Mucosa of descending colon (tissue), 3 donors: ENCODE measurements at regions not wholly inside any gene's neighbourhood (a gene's known extent, or its start where the extent isn't known, plus 50 kb on each side); places are given as distances from the start of the nearest gene placed in this dataset.

Source experiments
- ATAC-seq: fragments of 200-7000 bp; cut with Tn5 transposase; one replicate; pipeline ENCODE4 v1.9.1; 2020; ENCODE audit warnings: mild to moderate bottlenecking, moderate library complexity
- DNase-seq, 3 donors: peaks; one replicate each; pipeline ENCODE4 v3.0.0-alpha.2; 2020
- H3K36me3 ChIP-seq: fragments of 200-600 bp; one replicate; pipeline ENCODE4 v1.8.0; 2021; ENCODE audit warnings: low read depth, mild to moderate bottlenecking
- H3K4me1 ChIP-seq: fragments of 200-600 bp; one replicate; pipeline ENCODE4 v1.8.0; 2021; ENCODE audit warnings: low read depth, mild to moderate bottlenecking
- H3K4me3 ChIP-seq: fragments of 200-600 bp; one replicate; pipeline ENCODE4 v1.8.0; 2021; ENCODE audit warnings: mild to moderate bottlenecking
- H3K9me3 ChIP-seq: fragments of 200-600 bp; one replicate; pipeline ENCODE4 v1.8.0; 2021; ENCODE audit warnings: mild to moderate bottlenecking
- CTCF ChIP-seq: fragments of 200-600 bp; IDR thresholded peaks from one replicate; pipeline ENCODE4 v1.8.0; 2022; ENCODE audit warnings: antibody characterized with exemption, mild to moderate bottlenecking
- intact Hi-C, 2 donors: fragments of 100-400 bp; cut with DNase I in 1 of 2; cut with micrococcal nuclease in 1 of 2; formaldehyde crosslinking; loops; one replicate each; pipeline versions ENCODE4 v1.11.0 to v1.11.1; 2022; cut with DNase I, micrococcal nuclease
- donor health status: DM: no; HTN: no; CAD: no; lungs with moderate emphysema.
- donor health status: DM: no; HTN: no; CAD: no.
- donor health status: DM: no; HTN: yes; CAD: no.

GRCh38 chr12:24743941-24744793 is 204.7 kb downstream of the BCAT1 start:
- no peaks in the 10 kb centered on the region for H3K9me3 ChIP-seq
- TF ChIP-seq CTCF = no peak
- DNase-seq = no peak
- H3K36me3 ChIP-seq = no peaks in the 10 kb centered on the region
- ATAC-seq = no peak
- intact Hi-C loops = no loop called here
- no peak overlapping the region for H3K4me3 ChIP-seq
- no peaks in the 10 kb centered on the region for H3K4me1 ChIP-seq

- no peaks in the 10 kb centered on the region for H3K9me3 ChIP-seq
- no peak for TF ChIP-seq CTCF
- DNase-seq (peak in 1 of 3 donors; percentile 44), ATAC-seq (peak; percentile 60)
- H3K4me1 ChIP-seq = no peaks in the 10 kb centered on the region
- H3K4me3 ChIP-seq = no peak overlapping the region
- no peaks in the 10 kb centered on the region for H3K36me3 ChIP-seq
- intact Hi-C loops = no loop called here
Measured at GRCh38 chr12:24742378-24742777, 206.5 kb downstream of the BCAT1 start.

GRCh38 chr12:24741216-24741615 is 207.7 kb downstream of the BCAT1 start:
- H3K9me3 ChIP-seq = no peaks in the 10 kb centered on the region
- H3K4me1 ChIP-seq = no peaks in the 10 kb centered on the region
- no peak for TF ChIP-seq CTCF
- no peaks in the 10 kb centered on the region for H3K36me3 ChIP-seq
- no peak overlapping the region for H3K4me3 ChIP-seq
- intact Hi-C loops = no loop called here
- no peak for ATAC-seq
- no peak for DNase-seq

GRCh38 chr12:24739106-24739779 is 209.7 kb downstream of the BCAT1 start:
- intact Hi-C loops = no loop called here
- no peaks in the 10 kb centered on the region for H3K9me3 ChIP-seq
- DNase-seq (no peak), ATAC-seq (no peak)
- no peaks in the 10 kb centered on the region for H3K4me1 ChIP-seq
- H3K36me3 ChIP-seq = no peaks in the 10 kb centered on the region
- H3K4me3 ChIP-seq = no peak overlapping the region
- TF ChIP-seq CTCF = no peak

- no peak for TF ChIP-seq CTCF
- H3K4me3 ChIP-seq = no peak overlapping the region
- DNase-seq (no peak), ATAC-seq (no peak)
- intact Hi-C loops = no loop called here
- H3K36me3 ChIP-seq = no peaks in the 10 kb centered on the region
- no peaks in the 10 kb centered on the region for H3K4me1 ChIP-seq
- H3K9me3 ChIP-seq = no peaks in the 10 kb centered on the region
Measured at GRCh38 chr12:24738441-24738840, 210.5 kb downstream of the BCAT1 start.
